Adrenal gland (tissue), 5 donors: ENCODE measurements at regions not wholly inside any gene's neighbourhood (a gene's known extent, or its start where the extent isn't known, plus 50 kb on each side); places are given as distances from the start of the nearest gene placed in this dataset.

Experiments
- CTCF ChIP-seq, 6 experiments: fragments of 450-650 bp in 4 of 6; fragments of 200-600 bp in 2 of 6; sonication (generic) in 1 of 6; IDR thresholded peaks; 1 replicate in 5 of 6; 2 replicates in 1 of 6; pipeline versions ENCODE4 v1.5.1 to v1.8.0; 2016 to 2021; ENCODE audit warnings: antibody characterized with exemption in 6 of 6, mild to moderate bottlenecking in 2 of 6, moderate library complexity in 1 of 6
- POLR2A ChIP-seq, 2 donors: fragments of 450-650 bp; IDR thresholded peaks; one replicate each; pipeline ENCODE4 v1.6.1; 2017; ENCODE audit warnings: antibody characterized with exemption in 2 of 2, mild to moderate bottlenecking in 2 of 2, moderate library complexity in 1 of 2
- donor health status: DM: no; HTN: no; CAD: no.

GRCh38 chr2:217615171-217615570 is 387.6 kb downstream of the TNS1 start:
- TF ChIP-seq CTCF (IDR thresholded peaks at IDR 0.05), result no peak
- TF ChIP-seq POLR2A (IDR thresholded peaks at IDR 0.05), result no peak
